ENCODE measurements at regions not wholly inside any gene's neighbourhood (a gene's known extent, or its start where the extent isn't known, plus 50 kb on each side); places are given as distances from the start of the nearest gene placed in this dataset.

DNA sequence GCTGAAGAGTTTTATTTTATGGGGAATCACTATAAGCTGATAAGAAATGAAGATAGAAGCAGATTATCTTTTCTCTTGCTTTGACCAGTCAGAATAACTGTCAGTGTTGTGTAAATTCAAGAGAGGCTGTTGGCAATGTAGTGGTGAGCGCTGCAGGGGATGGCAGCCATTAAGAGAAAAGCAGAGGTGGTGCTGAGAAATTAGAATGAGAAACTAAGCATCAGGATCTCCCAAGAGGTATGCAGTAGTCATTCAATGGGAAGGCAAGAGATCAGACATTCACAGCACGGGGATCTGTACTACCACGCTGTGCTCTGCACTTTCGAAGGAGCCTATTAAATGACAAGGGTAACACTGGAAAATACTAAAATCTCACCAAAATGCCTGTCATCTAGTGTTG, 768.5 kb upstream of the ACO1 start (continued):
- TF ChIP-seq, protein P1, sequence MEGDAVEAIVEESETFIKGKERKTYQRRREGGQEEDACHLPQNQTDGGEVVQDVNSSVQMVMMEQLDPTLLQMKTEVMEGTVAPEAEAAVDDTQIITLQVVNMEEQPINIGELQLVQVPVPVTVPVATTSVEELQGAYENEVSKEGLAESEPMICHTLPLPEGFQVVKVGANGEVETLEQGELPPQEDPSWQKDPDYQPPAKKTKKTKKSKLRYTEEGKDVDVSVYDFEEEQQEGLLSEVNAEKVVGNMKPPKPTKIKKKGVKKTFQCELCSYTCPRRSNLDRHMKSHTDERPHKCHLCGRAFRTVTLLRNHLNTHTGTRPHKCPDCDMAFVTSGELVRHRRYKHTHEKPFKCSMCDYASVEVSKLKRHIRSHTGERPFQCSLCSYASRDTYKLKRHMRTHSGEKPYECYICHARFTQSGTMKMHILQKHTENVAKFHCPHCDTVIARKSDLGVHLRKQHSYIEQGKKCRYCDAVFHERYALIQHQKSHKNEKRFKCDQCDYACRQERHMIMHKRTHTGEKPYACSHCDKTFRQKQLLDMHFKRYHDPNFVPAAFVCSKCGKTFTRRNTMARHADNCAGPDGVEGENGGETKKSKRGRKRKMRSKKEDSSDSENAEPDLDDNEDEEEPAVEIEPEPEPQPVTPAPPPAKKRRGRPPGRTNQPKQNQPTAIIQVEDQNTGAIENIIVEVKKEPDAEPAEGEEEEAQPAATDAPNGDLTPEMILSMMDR (IDR thresholded peaks at IDR 0.05 in 2 of 3, conservative IDR thresholded peaks at IDR 0.05 in 1 of 3; ENCODE audit: insufficient read depth in 2 of 3, low read depth in 1 of 3, low read length in 3 of 3): no peak

DNA sequence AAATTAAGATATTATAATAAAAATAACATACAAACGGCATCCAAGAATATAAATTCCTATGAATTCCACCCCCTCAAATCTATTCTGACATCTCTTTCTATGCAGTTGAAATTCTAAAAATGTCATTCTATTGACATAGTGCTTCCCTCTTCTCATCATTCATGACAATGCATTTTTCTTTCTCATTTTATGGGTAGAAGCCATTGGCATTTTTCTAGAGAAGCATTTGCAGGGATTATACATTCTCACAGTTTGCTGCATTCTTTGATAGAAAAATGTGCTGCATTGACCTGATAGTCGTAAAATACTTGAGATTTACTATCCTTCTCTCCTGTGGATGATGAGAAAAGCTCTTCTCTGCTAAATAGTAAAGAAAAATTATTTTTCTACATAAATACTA, 760.9 kb upstream of the ACO1 start:
- no peak overlapping the region for H3K9ac ChIP-seq (ENCODE audit: insufficient read depth in 1 of 2, low read depth in 2 of 2, low read length in 2 of 2)
- no peaks in the 10 kb centered on the region for H3K9me3 ChIP-seq (replicated peaks; ENCODE audit: control insufficient read depth, insufficient read depth, low read depth, low read length)
- ATAC-seq: no peak
- TF ChIP-seq ZNF830 (CRISPR knock-in tag; IDR thresholded peaks at IDR 0.05) (no peak), GABPB2 (CRISPR knock-in tag; conservative IDR thresholded peaks at IDR 0.05) (no peak), PCBP1 (IDR thresholded peaks at IDR 0.05; ENCODE audit: low read depth, low read length, poor library complexity, severe bottlenecking) (no peak), NFE2L1 (tag; IDR thresholded peaks at IDR 0.05; ENCODE audit: borderline replicate concordance, low read depth) (no peak)
- ChIA-PET POLR2A (no interaction called here), CTCF (ENCODE audit: low intra/inter-chr PET ratio) (no interaction called here)
- WGBS (ENCODE audit: insufficient coverage, low coverage, missing lambda C conversion rate): 0% methylated on average over 2 of the region's 2 CpGs
- intact Hi-C loops (cut with micrococcal nuclease) (no loop called here), in situ Hi-C loops (cut with MboI) (no loop called here)
- no peaks in the 10 kb centered on the region for H3K79me2 ChIP-seq (ENCODE audit: control insufficient read depth, insufficient read depth, low read length)
- BruUV-seq (replicated peaks): no TSS peak
- H3K27me3 ChIP-seq (ENCODE audit: control insufficient read depth in 2 of 2, insufficient read depth in 2 of 2, low read length in 2 of 2): no peaks in the 10 kb centered on the region
- H4K20me1 ChIP-seq (replicated peaks; ENCODE audit: control insufficient read depth, insufficient read depth, low read length): no peaks in the 10 kb centered on the region
- no peak overlapping the region for H3K4me2 ChIP-seq (ENCODE audit: insufficient read depth, low read length)
- no peak overlapping the region for H3K27ac ChIP-seq (ENCODE audit: extremely low read depth, low read depth, low read length)
- H3K4me3 ChIP-seq: no peak overlapping the region
- no peak for FAIRE-seq
- no peak overlapping the region for H2AFZ ChIP-seq (ENCODE audit: low read depth, low read length)
- no peaks in the 10 kb centered on the region for H3K4me1 ChIP-seq (replicated peaks in 1 of 2; ENCODE audit: control insufficient read depth in 2 of 2, insufficient read depth in 2 of 2, low read length in 2 of 2)
- DNase-seq (ENCODE audit: extremely low read depth in 1 of 4, low spot score in 3 of 4): no peak
- H3K9me1 ChIP-seq (ENCODE audit: control insufficient read depth, insufficient read depth, low read length): no peaks in the 10 kb centered on the region
- H3K36me3 ChIP-seq (ENCODE audit: control insufficient read depth, insufficient read depth, low read length): no peaks in the 10 kb centered on the region

All from K562 (cell line).